Neuronal stem cell (in vitro differentiated cells): ENCODE measurements at regions not wholly inside any gene's neighbourhood (a gene's known extent, or its start where the extent isn't known, plus 50 kb on each side); places are given as distances from the start of the nearest gene placed in this dataset.

ENCODE experiments used
- DNase-seq: peaks from one replicate; pipeline ENCODE4 v3.0.0-alpha.2; 2013; ENCODE audit warnings: low spot score
- H2AFZ ChIP-seq: one replicate; pipeline ENCODE4 v1.6.1; 2013; ENCODE audit warnings: mild to moderate bottlenecking, low read length, inconsistent platforms
- H2AK5ac ChIP-seq: 2 replicates; pipeline ENCODE4 v1.6.1; 2013; ENCODE audit warnings: low read depth, mild to moderate bottlenecking, inconsistent platforms, low read length, moderate library complexity, mixed read lengths
- H2BK120ac ChIP-seq: 2 replicates; pipeline ENCODE4 v1.6.1; 2013; ENCODE audit warnings: low read depth, mild to moderate bottlenecking, inconsistent platforms, low read length, moderate library complexity, mixed read lengths
- H2BK12ac ChIP-seq: one replicate; pipeline ENCODE4 v1.6.1; 2013; ENCODE audit warnings: low read length, inconsistent platforms
- H2BK15ac ChIP-seq: 2 replicates; pipeline ENCODE4 v1.6.1; 2013; ENCODE audit warnings: mild to moderate bottlenecking, low read length, inconsistent platforms, mixed read lengths
- H2BK5ac ChIP-seq: one replicate; pipeline ENCODE4 v1.6.1; 2013; ENCODE audit warnings: inconsistent platforms, mild to moderate bottlenecking, low read length, moderate library complexity
- H3K14ac ChIP-seq: one replicate; pipeline ENCODE4 v1.6.1; 2013; ENCODE audit warnings: low read length, inconsistent platforms
- H3K18ac ChIP-seq: 2 replicates; pipeline ENCODE4 v1.6.1; 2013; ENCODE audit warnings: low read length, inconsistent platforms
- H3K23ac ChIP-seq: 2 replicates; pipeline ENCODE4 v1.6.1; 2013; ENCODE audit warnings: low read depth, mild to moderate bottlenecking, mixed read lengths, low read length, inconsistent platforms; ENCODE audit not compliant: poor library complexity
- H3K27ac ChIP-seq: replicated peaks from 3 replicates; pipeline ENCODE4 v1.5.1; 2013; ENCODE audit warnings: low read length, inconsistent platforms
- H3K27me3 ChIP-seq, 3 experiments: 2 replicates each; pipeline ENCODE4 v1.6.1; 2013; ENCODE audit warnings: low read length in 3 of 3, mild to moderate bottlenecking in 2 of 3, inconsistent platforms in 1 of 3, low read depth in 1 of 3, mixed read lengths in 1 of 3, moderate library complexity in 1 of 3; ENCODE audit not compliant: control insufficient read depth in 3 of 3, insufficient read depth in 3 of 3
- H3K36me3 ChIP-seq, 2 donors: replicated peaks in 1 of 2; 2 replicates each; pipeline ENCODE4 v1.6.1; 2013; ENCODE audit warnings: low read length in 2 of 2; ENCODE audit not compliant: control insufficient read depth in 2 of 2, insufficient read depth in 2 of 2
- H3K4ac ChIP-seq: 2 replicates; pipeline ENCODE4 v1.6.1; 2013; ENCODE audit warnings: inconsistent platforms, mild to moderate bottlenecking, low read length, moderate library complexity
- H3K4me1 ChIP-seq, 2 donors: 1 replicate in 1 of 2; 2 replicates in 1 of 2; pipeline ENCODE4 v1.6.1; 2013; ENCODE audit warnings: low read length in 2 of 2, low read depth in 1 of 2; ENCODE audit not compliant: control insufficient read depth in 2 of 2, insufficient read depth in 1 of 2
- H3K4me2 ChIP-seq: one replicate; pipeline ENCODE4 v1.6.1; 2013; ENCODE audit warnings: mild to moderate bottlenecking, low read length, inconsistent platforms; ENCODE audit not compliant: insufficient read depth, poor library complexity, severe bottlenecking
- H3K4me3 ChIP-seq, 2 donors: 2 replicates each; pipeline ENCODE4 v1.5.1; 2013; ENCODE audit warnings: low read length in 2 of 2, mild to moderate bottlenecking in 2 of 2, inconsistent platforms in 1 of 2, moderate library complexity in 1 of 2
- H3K79me1 ChIP-seq: one replicate; pipeline ENCODE4 v1.6.1; 2013; ENCODE audit warnings: low read depth, mild to moderate bottlenecking, inconsistent platforms, low read length, moderate library complexity
- H3K9ac ChIP-seq: one replicate; pipeline ENCODE4 v1.6.1; 2013; ENCODE audit warnings: mild to moderate bottlenecking, low read depth, low read length, inconsistent platforms; ENCODE audit not compliant: poor library complexity
- H3K9me3 ChIP-seq, 2 donors: replicated peaks in 1 of 2; 2 replicates each; pipeline versions ENCODE3 to v1.6.1; 2013; ENCODE audit warnings: low read length in 2 of 2, mild to moderate bottlenecking in 2 of 2, inconsistent platforms in 1 of 2, low read depth in 1 of 2, mixed read lengths in 1 of 2, moderate library complexity in 1 of 2; ENCODE audit not compliant: control insufficient read depth in 2 of 2, insufficient read depth in 1 of 2
- H4K8ac ChIP-seq: one replicate; pipeline ENCODE4 v1.6.1; 2013; ENCODE audit warnings: low read depth, mild to moderate bottlenecking, inconsistent platforms, low read length, moderate library complexity
- H4K91ac ChIP-seq: one replicate; pipeline ENCODE4 v1.6.1; 2013; ENCODE audit warnings: low read length, low read depth, mild to moderate bottlenecking, inconsistent platforms; ENCODE audit not compliant: poor library complexity
- WGBS, 2 donors: extraction: QIAGEN DNeasy Blood & Tissue Kit; methylation state at CpG; one replicate each; pipeline ENCODE4 v1.1.7; 2013; ENCODE audit warnings: missing lambda C conversion rate in 2 of 2, mixed read lengths in 1 of 2; ENCODE audit not compliant: insufficient read length in 2 of 2, insufficient replicate concordance in 1 of 2; ENCODE audit errors: extremely low coverage in 2 of 2; 5-methylcytosine and 5-hydroxymethylcytosine counted together

DNA sequence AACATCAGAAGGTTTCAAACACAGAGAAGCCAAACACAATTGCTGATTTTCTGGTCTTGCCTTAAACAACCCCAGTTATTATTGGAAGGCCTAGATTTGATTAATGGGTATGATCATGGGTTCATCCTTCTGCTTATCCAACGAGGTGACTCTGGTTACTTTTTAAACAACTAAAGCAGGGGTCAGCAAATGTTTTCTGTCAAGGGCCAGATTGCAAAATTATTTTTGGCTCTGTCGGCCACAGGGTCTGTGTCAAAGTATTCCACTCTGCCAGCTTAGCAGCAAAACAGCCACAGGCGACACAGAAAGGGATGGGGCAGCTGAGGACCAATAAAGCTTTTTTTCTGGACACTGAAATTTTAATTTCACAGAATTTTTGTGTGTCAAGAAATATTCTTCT is 249.1 kb upstream of the STS start:
- Histone ChIP-seq H2BK120ac (no peak overlapping the region), H3K4me1 (peaks cover 0 to 2% of the 10 kb centered on the region in 2 donors), H3K36me3 (no peaks in the 10 kb centered on the region), H3K9me3 (no peaks in the 10 kb centered on the region), H4K91ac (no peak overlapping the region), H3K4me3 (no peak overlapping the region), H2BK12ac (no peak overlapping the region), H2BK5ac (no peak overlapping the region), H3K14ac (no peak overlapping the region), H3K79me1 (no peaks in the 10 kb centered on the region), H3K27ac (no peak overlapping the region), H2AK5ac (no peak overlapping the region), H3K18ac (no peak overlapping the region), H3K4me2 (no peak overlapping the region), H4K8ac (no peak overlapping the region), H2BK15ac (no peak overlapping the region), H3K23ac (no peak overlapping the region), H3K9ac (no peak overlapping the region), H3K4ac (no peak overlapping the region), H3K27me3 (no peaks in the 10 kb centered on the region), H2AFZ (no peak overlapping the region)
- DNase-seq: no peak
- WGBS, 2 donors: no CpG with 5 or more reads among the region's 3 CpGs

DNA sequence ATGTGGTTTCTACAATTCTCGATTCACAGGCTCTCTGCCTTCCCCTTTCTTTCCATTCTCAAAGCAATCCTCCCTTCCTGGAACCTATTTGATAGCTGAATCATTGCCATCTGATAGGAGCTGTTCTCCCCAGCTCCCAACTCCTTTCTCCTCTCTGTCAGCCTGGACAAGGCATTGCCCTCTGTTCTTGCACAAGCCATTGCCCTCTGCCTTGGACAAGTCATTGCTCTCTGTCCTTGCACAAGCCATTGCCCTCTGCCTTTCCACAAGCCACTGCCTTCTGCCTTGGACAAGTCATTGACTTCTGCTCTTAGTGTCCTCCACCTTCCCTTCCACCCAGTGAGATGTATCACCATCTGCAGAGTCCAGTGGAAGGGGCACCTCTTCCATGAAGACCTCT is 256.1 kb upstream of the STS start:
- Histone ChIP-seq H3K4ac (no peak overlapping the region), H4K91ac (no peak overlapping the region), H4K8ac (no peak overlapping the region), H3K27ac (no peak overlapping the region), H3K4me3 (no peak overlapping the region), H2BK15ac (no peak overlapping the region), H3K18ac (no peak overlapping the region), H2BK5ac (no peak overlapping the region), H3K14ac (no peak overlapping the region), H3K9me3 (no peaks in the 10 kb centered on the region), H3K23ac (no peak overlapping the region), H2AK5ac (no peak overlapping the region), H2BK12ac (no peak overlapping the region), H2BK120ac (no peak overlapping the region), H3K9ac (no peak overlapping the region), H3K36me3 (no peaks in the 10 kb centered on the region), H3K27me3 (no peaks in the 10 kb centered on the region), H3K4me1 (no peaks in the 10 kb centered on the region), H2AFZ (no peak overlapping the region), H3K4me2 (no peak overlapping the region), H3K79me1 (no peaks in the 10 kb centered on the region)
- no peak for DNase-seq
- WGBS, 2 donors: no CpG with 5 or more reads among the region's 1 CpG

DNA sequence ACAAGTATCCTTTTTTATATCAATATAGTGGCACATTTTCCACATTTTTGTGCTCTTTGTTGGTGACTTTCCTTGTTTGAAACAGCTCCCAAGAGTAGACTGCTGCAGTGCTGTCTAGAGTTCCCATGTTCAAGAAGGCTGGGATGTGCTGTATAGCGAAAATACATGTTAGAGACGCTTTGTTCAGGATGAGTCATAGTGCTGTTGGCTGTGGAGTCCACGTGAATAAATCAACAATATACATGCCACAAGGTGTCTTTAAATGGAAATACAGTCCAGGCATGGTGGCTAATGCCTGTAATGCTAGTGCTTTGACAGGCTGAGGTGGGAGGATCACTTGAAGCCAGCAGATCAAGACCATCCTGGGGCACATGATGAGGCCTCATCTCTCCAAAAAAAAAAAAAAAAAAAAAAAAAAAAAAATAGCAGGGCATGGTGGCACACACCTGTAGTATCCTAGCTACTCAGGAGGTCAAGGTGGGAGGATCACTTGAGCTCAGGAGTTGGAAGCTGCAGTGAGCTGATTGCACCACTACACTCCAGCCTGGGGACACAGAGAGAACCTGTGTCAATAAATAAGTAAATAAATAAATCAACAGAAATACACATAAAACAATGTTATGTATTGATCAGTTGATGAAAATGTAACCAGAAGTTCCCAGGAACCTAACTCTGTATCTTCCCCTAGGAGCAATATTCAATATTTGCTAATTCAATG is 256.8 kb upstream of the STS start:
- DNase-seq: no peak
- no peaks in the 10 kb centered on the region for H3K36me3 ChIP-seq
- H3K4ac ChIP-seq: no peak overlapping the region
- H3K4me2 ChIP-seq: no peak overlapping the region
- no peak overlapping the region for H2BK120ac ChIP-seq
- H3K27me3 ChIP-seq: no peaks in the 10 kb centered on the region
- no peak overlapping the region for H3K4me3 ChIP-seq
- H2BK15ac ChIP-seq: no peak overlapping the region
- H2AFZ ChIP-seq: no peak overlapping the region
- H2BK12ac ChIP-seq: no peak overlapping the region
- no peak overlapping the region for H3K9ac ChIP-seq
- no peak overlapping the region for H3K14ac ChIP-seq
- no peak overlapping the region for H2AK5ac ChIP-seq
- H3K4me1 ChIP-seq: no peaks in the 10 kb centered on the region
- no peak overlapping the region for H4K8ac ChIP-seq
- H2BK5ac ChIP-seq: no peak overlapping the region
- no peak overlapping the region for H3K27ac ChIP-seq
- no CpG with 5 or more reads among the region's 3 CpGs for WGBS, 2 donors
- no peaks in the 10 kb centered on the region for H3K9me3 ChIP-seq
- H3K79me1 ChIP-seq: no peaks in the 10 kb centered on the region
- no peak overlapping the region for H4K91ac ChIP-seq
- no peak overlapping the region for H3K23ac ChIP-seq
- H3K18ac ChIP-seq: no peak overlapping the region

DNA sequence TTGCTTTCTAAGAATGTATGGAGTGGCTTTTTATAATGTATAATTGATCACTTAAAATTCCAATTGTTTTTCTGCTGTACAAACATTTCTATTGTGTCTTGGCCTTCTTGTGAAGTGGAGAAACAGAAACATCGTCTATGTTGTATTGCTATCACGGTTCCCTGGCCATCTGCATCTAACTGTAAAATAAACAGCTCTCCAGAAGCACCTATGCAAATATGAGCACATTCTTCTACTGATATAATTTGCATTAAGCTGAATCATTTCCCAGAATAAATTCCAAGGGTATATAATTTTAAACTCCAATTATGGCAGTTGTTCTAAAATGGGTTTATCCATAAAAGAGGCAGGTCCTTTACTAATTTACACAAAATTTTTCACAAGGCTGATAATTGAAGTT is 261.6 kb upstream of the STS start:
- no peak overlapping the region for H3K27ac ChIP-seq
- no peak overlapping the region for H2BK12ac ChIP-seq
- no peak overlapping the region for H4K8ac ChIP-seq
- H3K4me3 ChIP-seq: no peak overlapping the region
- no peak overlapping the region for H3K18ac ChIP-seq
- no peaks in the 10 kb centered on the region for H3K4me1 ChIP-seq
- H2BK120ac ChIP-seq: no peak overlapping the region
- H2BK15ac ChIP-seq: no peak overlapping the region
- H3K36me3 ChIP-seq: no peaks in the 10 kb centered on the region
- no peak overlapping the region for H2AK5ac ChIP-seq
- no peak overlapping the region for H2BK5ac ChIP-seq
- no peaks in the 10 kb centered on the region for H3K79me1 ChIP-seq
- no CpG with 5 or more reads among the region's 2 CpGs for WGBS, 2 donors
- no peak overlapping the region for H3K14ac ChIP-seq
- no peak for DNase-seq
- no peaks in the 10 kb centered on the region for H3K9me3 ChIP-seq
- no peaks in the 10 kb centered on the region for H3K27me3 ChIP-seq
- H4K91ac ChIP-seq: no peak overlapping the region
- H2AFZ ChIP-seq: no peak overlapping the region
- H3K4me2 ChIP-seq: no peak overlapping the region
- H3K23ac ChIP-seq: no peak overlapping the region
- no peak overlapping the region for H3K4ac ChIP-seq
- H3K9ac ChIP-seq: no peak overlapping the region
